GM12864 (cell line): ENCODE measurements at regions not wholly inside any gene's neighbourhood (a gene's known extent, or its start where the extent isn't known, plus 50 kb on each side); places are given as distances from the start of the nearest gene placed in this dataset.

ENCODE experiments used
- DNase-seq: peaks from one replicate; pipeline ENCODE4 v3.0.0-alpha.2; 2011; ENCODE audit warnings: low read depth
- H3K4me3 ChIP-seq: 2 replicates; pipeline ENCODE4 v1.5.1; 2011; ENCODE audit warnings: mild to moderate bottlenecking, low read depth, low read length, control low read depth
- CTCF ChIP-seq: IDR thresholded peaks from 2 replicates; pipeline ENCODE4 v1.5.1; 2011; ENCODE audit warnings: low read depth, mild to moderate bottlenecking, moderate library complexity, low read length, control low read depth, inconsistent platforms; ENCODE audit errors: missing control alignments

GRCh38 chr13:33767140-33767539 is 50.8 kb upstream of the RFC3 start:
- DNase-seq = no peak
- no peak for TF ChIP-seq CTCF
- H3K4me3 ChIP-seq = no peak overlapping the region
